SHP77 treated with DMSO at 0.1 percent for 48 hours (cell line): ENCODE measurements at regions not wholly inside any gene's neighbourhood (a gene's known extent, or its start where the extent isn't known, plus 50 kb on each side); places are given as distances from the start of the nearest gene placed in this dataset.

ENCODE experiments used
- DNase-seq: peaks from one replicate; lab custom pipeline; 2025; lab: John Stamatoyannopoulos, UW

DNA sequence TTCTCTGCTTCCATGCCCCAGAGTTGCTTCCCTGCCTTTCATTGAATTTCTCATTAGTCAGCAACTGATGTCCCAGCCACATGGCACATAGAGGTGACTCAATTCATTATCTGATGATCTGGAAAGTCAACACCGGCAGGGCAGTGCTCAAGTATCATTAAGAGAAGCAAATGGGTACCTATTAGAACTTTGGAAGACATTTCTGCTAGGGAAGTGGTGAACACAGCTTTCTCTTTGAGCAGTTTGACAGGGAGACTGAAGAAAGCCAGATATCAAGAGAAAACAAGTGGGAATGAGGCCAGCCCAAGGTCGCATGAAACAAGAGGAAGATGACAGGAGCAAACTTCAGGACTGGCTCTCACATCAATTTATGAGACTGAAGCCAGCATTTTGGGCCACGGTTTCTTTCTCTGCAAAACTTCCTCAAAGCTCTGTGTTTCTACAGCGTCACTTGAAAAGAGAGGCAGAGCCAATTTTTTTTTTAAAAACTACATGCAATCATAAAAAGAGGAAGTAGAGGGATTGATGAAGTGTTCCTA is 108.3 kb upstream of the RPS6KA3 start:
- no peak for DNase-seq

DNA sequence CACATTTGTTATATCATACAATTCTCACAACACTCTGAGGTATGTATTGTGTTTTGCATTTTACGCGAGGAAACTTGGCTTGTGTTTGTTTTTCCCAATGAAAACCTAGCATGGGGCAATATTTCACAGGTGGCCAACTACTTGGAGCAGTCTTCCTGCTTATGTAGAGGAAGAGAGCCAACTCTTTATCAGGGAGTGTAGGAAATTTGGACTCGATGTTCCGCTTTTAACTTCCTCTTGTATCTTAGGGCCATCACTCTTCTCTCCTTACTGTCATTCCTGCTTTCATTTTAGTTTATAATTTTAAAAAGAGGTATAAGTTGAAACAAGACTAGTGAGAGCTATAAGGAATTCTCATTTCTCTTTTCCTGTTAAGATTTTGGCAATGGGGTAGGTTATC is 107.7 kb upstream of the RPS6KA3 start:
- DNase-seq = no peak

DNA sequence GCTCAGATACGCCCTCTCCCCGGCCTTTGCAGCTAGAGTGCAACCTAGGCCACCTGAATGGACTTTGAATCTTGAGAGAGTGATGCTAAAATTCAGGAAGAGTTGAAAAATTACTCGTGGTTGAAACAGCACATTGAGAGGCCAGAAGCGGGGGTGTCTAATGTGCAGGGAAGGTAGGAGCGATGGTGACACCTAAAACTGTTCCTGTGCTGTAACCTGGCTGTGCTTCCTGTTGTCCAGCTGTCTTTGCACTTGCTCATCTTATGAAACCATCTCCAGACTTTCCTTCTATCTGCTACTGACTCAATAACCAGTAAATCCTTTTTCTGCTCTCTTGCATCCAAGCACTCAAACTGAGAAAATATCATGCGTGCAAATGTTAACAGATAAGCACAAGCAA is 106.4 kb upstream of the RPS6KA3 start:
- DNase-seq = no peak

DNA sequence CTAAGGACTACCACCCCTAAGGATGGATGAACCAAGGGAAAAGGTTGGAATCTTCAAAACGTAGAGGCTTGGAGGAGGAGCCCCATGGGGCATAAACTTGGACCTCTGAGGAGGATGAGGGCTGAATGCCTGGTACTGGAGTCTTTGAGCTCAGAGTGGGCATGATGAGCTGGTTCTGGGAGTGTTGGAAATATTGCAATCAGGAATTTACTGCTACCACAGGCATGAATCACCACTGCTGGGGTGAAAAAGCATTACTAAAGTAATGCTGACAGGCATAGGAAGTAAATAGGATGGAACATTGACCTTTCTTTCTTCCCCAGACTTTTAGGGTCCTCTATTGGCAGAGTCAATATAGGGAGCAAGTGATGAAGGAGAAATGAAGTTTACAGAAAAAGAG is 105.8 kb upstream of the RPS6KA3 start:
- no peak for DNase-seq

DNA sequence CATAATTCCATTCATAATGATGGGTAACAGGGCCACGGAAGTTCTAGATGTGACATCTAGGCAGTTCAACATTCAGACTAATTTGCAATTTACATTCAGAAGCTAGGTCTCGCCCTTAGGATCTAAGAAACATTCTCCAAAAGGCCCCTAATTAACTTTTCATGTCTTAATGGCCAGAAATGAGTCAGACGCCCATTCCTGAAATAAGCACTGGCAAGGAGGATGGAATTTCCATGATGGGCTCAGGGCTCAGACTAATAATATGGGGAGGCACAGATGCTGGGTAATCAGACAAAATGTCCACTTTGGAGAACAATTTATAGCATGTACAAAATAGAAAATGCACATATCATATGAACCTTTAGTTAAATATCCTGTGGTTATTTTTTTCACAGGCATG is 102.8 kb upstream of the RPS6KA3 start:
- DNase-seq = no peak

DNA sequence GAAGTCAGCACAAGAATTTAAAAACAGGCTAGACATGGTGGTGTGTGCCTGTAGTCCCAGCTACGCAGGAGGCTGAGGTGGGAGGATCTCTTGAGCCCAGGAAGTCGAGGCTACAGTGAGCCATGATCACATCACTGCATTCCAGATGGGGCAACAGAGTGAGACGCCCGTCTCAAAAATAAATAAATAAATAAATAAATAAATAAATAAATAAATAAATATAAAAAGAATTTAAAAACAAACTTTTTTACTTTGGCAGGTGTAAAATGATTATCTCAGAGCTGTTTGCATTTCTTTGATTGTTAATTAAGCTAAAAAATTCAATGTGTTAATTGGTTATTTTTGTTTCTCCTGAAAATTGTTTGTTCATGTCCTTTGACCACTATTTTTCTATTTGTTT is 97.5 kb upstream of the RPS6KA3 start:
- DNase-seq = no peak

DNA sequence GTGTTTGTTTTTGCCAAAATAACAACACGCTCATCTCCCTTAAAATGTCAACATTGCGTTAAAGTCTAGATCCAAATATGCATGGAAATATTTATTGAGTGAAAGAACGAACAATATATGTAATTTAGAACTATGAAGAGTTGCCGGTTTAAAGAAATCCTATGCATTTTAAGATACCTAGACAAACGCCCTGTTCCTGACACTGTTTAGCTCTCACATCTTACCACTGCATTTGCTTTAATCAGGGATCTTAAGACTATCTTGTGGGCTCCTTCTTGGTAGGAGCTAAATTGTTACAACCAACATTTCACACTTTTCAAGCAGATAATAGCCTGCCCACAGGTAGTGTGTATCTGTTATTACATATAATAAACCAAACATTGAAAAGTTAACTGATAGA is 96.6 kb upstream of the RPS6KA3 start:
- no peak for DNase-seq

DNA sequence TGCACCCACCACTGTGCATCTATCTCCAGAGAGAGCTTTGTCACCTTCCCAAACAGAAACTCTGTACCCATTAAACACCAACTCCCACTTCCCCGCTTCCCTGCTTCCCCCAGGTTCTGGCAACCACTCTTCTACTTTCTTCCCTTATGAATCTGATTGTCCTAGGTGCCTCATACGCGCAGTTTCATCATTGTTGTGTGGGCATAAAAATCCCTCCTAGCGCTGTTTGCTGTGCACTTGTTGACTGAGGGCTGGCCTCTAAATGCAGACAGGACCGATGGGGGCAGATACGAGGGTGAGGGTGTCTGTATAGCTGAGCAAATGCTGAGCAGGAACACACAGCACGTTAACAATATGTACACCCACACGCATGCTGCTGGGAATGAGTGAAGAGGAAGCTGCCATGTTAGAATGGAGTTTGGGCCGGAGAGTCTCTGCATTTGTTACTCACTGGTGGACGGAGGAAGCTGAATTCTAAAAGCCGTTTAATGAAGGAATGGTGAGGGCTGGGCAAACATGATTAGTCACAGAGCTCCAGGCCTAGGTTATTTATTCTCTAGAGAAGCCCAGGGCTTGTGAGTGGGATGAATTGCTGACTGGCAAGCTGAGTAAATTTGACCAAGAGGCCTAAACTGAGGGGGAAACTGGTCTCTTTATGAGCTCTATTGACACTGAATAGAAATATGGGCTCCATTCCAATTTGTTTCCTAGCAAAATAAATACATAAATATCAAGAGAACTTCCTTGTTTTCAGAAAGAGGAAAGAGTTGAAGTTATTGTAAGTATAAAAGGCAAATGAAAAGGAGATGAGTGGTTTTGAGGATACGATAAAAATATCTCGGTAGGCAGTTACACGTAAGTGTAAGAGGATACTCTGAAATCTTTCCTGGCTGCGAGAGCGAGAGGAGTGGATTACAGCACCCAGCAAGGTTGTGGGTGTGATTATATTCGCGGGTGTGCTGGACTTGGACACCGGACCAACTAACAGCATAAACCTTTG is 95.9 kb upstream of the RPS6KA3 start:
- DNase-seq = peak; percentile 89

DNA sequence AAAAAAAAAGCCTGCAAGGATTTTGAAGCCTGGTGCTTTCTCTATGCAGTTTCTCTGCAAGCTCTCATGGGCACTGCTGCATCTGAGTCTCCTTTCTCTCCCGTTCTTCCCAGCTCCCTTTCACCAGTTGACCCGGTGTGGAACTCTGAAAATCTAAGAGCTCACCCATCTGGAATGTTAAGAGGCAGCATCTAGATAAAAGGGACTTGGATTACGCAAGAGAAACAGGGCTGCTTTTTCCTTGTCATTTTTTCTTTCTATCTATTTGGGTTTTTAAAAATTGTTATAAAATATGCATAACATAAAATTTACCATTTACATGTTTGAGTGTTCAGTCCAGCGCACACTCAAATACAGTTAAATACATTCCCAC is 95.2 kb upstream of the RPS6KA3 start:
- DNase-seq = no peak

DNA sequence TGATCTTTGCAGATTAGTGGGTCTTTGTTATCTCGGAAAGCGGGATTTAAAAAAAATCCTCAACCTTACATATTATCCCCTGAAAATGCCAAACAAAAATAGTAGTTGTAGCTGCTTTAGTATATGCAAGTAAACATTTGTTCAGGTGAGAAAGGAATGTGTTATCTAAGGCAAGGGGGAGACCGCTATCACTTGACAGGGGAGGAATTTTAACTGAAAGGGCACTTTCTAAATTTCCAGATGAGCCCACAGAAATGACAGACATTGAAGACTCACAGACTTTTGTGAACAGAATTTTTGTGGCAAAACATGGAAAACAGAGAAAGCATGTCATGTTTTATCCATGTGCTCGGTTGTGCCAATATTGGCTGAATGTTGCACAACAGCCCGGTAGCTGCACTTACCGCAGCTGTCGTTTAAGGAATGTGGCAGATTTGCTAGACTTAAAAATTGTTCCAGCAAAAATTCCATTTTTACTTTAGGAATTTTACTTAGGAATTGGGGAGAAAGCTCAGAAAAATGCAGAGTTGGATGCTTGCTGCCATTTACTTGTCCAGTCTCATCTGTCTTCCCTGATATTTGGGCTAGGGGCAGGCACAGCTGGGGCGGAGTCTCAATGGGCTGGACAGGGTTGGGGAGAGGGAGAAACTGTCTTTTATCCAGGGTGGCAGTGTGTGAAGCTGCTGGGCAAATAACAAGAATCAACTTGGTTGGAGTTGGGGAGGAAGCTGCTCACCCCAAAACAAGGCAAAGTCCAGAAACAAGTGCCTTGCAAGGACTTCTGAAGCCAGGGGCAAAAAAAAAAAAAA is 94.6 kb upstream of the RPS6KA3 start:
- DNase-seq = peak; percentile 20

DNA sequence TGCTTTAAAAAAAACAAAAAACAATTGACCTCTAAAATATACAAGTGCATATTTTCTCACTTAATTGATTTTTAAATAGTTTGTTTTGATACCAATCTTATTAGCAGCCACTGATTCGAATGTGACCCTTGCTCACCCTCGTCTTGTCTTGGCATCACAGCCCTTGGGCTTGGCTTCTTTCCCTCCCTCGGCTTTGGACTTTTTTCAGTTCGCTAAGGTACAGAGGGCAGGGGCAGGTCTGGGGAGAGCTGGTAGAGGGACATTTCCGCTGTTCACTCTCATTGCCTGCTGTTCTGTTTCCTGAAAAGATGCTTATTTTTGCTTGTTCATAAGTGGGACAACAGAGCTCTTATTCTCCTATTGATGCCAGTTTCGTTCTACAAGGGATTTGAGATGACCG is 88.5 kb upstream of the RPS6KA3 start:
- DNase-seq = no peak

DNA sequence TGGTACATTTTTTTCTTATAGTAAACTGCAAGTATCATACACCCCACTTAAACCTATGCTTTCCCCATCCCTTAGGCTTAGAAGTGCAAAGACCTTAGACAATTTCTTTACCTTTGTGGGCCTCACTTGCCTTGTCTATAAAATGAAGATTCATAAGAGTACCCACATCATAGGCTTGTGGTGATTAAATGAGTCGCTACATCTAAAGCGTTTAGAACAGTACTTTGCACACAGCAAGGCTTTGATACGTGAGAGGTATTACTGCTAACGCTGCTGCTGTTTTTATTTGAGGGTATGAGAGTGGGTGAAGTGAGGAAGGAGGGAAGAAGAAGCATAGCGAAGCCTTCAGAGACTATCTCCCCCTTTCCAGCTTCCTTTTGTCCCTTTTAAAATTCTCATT is 87.8 kb upstream of the RPS6KA3 start:
- no peak for DNase-seq

DNA sequence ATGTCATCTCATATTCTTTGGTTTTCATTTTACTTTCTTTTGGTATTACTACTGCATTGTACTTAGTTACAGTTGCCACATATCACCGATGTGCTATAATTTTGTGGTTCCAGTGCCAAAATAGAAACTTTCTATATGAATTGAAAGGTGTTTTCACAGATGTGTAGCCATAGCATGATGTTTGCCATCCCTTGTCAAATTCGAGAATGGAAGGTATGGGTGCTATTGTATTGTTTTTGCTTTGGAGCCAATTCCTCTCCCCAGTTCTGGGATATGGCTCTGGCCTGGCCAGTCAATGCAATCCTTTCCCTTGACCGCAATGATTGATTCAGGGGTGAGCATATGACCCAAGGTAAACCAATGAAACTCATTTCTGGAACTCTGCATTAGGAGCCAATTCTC is 86.2 kb upstream of the RPS6KA3 start:
- DNase-seq = no peak

DNA sequence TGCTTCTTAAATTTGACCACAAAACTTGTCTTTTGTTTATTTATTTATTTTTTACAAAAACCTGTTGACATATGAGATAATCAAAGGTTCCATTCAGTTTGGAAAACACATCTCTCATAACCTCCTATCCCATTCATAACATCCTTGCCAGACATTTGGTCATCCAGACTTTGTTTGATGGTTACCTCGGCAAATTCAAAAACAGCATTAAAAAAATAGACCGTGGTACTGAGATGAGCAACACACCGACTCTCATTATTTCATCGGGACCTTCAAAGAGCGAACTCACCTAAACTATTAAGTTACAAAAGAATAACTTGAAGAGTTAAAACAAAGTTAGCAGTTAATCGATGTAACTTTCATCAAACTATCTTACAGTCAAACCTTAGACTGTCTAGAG is 85.8 kb upstream of the RPS6KA3 start:
- no peak for DNase-seq

DNA sequence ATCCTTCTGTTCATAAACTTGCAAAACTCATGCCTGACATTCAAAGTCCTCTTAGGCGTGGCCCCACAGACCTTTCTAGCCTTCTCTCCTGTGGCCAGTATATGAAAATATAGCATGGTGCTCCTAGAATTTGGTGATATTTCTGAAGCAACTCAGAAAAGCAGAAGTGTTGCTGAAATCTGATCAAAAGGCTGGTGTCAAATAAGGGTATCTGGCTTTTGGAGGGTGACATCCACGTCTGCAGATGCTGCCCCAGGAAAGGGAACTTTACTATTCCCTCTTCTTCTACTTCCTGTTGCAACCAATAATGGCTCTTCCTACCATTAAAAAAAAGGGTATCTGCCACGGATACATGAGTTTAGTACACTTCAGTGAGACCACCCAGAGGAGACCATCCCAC is 83.9 kb upstream of the RPS6KA3 start:
- no peak for DNase-seq

DNA sequence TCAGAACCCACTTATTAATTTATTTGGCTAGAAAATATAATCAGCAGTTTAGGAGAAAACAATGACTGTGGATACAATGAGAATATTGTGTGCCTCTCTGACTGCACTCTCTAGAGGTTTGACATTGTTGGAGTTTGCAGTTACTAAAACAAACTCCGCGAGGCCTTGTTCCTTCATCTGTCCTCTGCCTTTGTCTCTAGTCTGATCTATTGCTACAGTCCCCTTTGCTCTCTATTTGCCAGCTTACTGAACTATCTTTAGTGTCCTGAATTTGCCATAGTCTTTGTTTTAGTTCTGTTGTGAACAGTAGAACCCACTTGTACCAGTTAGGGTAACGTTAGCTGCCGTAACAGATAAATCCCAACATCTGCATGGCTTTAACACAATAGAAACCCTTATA is 81.4 kb upstream of the RPS6KA3 start:
- DNase-seq = no peak

DNA sequence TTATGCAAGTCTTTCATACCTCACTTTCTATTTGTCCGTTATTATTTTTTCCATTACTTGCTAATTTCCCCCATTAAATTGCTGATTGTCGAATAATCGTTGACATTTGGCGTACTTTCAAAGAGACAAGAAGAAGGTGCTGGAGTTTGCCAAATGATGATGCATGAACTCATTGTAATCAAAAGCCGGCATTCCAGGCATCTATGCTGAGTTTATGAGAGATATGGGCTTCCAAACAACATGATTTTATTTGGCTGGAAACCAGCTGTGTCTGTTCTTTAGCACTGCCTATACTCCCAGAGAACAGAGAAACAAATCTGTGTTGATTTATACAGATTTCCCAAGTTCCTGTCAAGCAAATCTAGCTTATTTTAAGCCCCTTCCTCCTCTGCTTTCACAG is 80.8 kb upstream of the RPS6KA3 start:
- no peak for DNase-seq

DNA sequence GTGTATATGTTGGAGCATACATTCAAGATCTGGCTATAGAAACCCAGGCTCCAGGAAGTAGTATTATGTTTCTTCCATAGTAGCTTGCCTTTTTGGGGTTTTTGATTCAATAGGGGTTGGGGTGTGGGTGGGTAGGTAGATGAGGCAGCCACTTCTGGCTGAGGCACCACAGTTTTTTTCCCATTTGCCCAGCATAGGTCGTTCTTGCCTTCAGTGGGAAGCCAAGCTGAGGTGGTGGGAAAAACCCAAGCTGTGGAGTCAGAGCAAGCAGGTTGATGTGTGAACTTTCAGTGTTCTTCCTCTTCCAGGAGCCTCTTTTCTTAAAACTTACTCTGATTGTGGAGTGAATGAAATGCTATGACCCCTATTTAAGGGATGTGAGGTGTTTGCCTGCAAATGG is 67.0 kb upstream of the RPS6KA3 start:
- DNase-seq = no peak

DNA sequence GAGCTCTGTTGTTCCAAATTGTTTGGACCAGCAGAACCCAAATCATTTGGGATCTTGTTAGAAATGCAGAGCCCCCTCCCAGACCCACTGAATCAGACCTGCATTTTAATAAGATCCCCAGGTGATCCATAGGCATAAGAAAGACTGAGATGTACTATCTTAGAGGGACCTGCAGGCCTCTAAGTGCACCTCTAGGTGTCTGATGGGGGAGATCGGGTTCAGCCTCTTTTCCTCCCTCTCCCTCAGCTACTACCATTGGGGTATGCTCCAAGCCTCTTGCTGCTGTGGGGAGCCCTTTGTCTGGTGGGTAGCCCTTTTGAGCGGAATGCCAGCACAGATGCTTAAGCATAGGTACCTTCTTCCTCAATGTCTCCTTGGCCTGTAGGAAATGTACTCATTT is 63.8 kb upstream of the RPS6KA3 start:
- DNase-seq = no peak

DNA sequence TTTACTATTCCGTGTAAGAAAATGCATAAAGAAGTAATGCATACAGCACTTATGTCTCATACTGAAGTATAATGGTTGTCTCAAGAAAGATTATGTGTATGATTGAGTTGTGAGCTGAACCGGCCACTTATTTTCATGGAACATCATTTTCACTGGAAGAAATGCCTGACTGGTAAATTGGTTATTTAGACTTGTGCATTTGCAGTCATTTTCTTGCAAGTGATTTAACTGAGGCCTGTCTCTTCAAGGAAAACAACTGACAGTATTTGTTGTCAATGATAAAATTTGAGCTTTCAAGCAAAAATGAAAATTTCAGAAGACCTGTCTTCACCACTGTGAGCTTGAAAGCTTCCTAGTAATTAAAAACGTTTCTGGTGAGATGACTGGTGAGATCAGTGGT is 62.7 kb upstream of the RPS6KA3 start:
- no peak for DNase-seq

DNA sequence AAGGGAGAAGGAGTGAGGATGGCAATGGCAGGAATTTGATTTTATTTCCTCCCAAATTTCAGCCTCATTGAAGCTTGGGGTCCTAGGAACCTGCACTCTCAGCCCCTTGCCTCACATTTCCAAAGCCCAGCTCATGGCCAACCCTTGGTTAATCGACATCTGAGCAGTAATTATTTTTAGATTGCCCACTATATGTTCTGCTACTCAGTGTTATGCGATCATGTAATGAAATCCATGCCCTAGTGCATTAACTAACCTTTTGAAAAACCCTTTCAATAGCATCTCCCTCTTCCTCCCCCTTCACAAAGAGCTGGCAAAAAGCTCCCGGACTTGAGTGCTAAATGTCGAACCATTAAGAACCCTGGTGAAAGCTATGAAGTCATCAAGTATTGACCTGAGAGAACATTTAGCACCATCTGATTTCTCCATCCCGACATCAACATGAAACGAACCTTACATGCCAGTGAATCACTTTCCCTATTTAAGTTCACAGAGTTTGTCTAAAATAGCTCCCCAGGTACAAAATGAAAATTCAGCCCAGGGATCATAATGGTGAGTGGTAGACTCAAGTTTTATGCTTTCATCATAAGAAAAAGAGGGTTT is 59.2 kb upstream of the RPS6KA3 start:
- no peak for DNase-seq

DNA sequence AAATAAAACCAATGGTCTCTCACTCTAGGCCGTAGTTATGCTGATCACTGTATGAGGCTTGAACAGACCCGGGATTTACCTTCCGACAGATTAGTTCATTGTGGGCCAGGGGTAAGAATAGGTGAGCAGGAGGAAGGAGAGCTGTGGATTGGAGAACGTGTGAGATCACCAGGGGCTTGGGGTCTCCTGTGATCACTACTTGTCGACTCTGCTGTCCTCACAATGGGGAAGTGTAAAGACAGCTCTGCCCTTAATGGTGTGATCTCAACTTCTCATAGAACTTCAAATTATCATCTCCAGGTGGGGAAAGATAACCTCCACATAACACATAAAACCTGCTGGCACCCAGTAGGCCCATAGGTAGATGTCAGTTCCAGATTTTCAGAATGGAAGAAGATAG is 56.2 kb upstream of the RPS6KA3 start:
- DNase-seq = no peak
